ENCODE measurements at regions not wholly inside any gene's neighbourhood (a gene's known extent, or its start where the extent isn't known, plus 50 kb on each side); places are given as distances from the start of the nearest gene placed in this dataset.
"Not testable (repeated sequence)": the region's sequence is repeated elsewhere in the genome, so short reads cannot be mapped to it uniquely, and the experiment has no call there.

- H3K4me1 Mint-ChIP-seq (ENCODE audit: low read depth); H3K27ac Mint-ChIP-seq; intact Hi-C loops (cut with micrococcal nuclease); H3K4me3 Mint-ChIP-seq; H3K9me3 Mint-ChIP-seq; H3K36me3 Mint-ChIP-seq (ENCODE audit: low read depth); H3K27me3 Mint-ChIP-seq: not testable (repeated sequence)
These were observed 275.5 kb upstream of the FRG2C start for GRCh38 chr3:75388486-75389124.

DNA sequence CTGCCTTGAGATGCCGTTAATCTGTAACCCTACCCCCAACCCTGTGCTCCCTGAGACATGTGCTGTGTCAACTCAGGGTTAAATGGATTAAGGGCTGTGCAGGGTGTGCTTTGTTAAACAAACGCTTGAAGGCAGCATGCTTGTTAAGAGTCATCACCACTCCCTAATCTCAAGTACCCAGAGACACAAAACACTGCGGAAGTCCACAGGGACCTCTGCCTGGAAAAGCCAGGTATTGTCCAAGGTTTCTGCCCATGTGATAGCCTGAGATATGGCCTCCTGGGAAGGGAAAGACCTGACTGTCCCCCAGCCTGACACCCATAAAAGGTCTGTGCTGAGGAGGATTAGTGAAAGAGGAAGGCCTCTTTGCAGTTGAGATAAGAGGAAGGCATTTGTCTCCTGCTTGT is 270.8 kb upstream of the FRG2C start:
- H3K36me3 Mint-ChIP-seq (ENCODE audit: low read depth); H3K4me3 Mint-ChIP-seq; H3K27me3 Mint-ChIP-seq; H3K4me1 Mint-ChIP-seq (ENCODE audit: low read depth); H3K27ac Mint-ChIP-seq; H3K9me3 Mint-ChIP-seq; intact Hi-C loops (cut with micrococcal nuclease): not testable (repeated sequence)

DNA sequence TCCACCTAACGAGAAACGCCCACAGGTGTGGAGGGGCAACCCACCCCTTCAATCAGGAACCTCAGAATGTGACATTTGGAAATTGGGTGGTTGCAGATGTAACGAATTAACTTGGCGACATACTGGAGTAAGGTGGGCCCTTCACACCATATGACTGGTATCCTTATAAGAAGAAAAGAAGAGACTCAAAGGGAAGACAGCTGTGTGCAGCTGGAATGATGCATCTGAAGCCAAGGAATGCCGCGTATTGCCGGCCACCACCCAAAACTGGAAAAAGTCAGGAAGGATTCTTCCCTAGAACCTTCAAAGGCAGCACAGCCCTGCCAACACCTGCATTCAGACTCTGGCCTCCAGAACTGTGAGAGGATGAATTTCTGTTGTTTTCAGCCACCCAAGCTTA is 270.0 kb upstream of the FRG2C start:
- H3K4me3 Mint-ChIP-seq; H3K4me1 Mint-ChIP-seq (ENCODE audit: low read depth); H3K36me3 Mint-ChIP-seq (ENCODE audit: low read depth); H3K27me3 Mint-ChIP-seq; H3K9me3 Mint-ChIP-seq; intact Hi-C loops (cut with micrococcal nuclease); H3K27ac Mint-ChIP-seq: not testable (repeated sequence)

DNA sequence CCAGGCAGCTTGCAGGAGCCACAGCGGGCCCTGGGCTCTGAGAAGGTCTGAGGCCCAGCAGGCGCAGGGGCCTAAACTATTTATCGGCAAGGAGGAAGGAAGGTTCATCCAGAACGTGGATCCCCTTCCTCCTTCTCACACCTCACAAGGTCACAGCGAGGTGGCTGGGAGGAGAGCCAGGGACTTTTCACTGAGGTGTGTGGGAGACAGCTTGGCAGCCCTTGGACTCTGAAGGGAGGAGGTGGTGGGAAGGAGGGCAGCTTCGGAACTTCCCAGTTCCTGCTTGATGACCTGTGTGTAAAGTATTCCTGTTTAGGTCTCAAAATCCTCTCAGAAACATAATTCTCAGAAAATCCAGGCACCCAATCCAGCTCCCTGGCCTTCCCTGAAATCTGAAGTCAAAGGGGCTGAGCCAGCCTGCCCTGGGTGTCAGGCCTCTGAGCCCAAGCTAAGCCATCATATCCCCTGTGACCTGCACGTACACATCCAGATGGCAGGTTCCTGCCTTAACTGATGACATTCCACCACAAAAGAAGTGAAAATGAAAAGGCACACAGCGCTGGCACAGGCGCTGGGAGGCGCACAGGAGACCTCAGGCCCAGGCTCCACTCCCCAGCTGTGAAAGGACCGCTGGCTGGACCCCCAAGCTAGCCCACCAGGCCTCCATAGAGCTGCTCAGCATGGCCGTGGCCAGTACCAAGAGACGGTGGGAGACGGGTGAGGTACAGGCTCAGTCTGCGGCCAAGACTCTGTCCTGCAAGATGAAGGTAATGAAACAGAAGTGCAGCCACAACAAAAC is 269.4 kb upstream of the FRG2C start:
- H3K36me3 Mint-ChIP-seq (ENCODE audit: low read depth); H3K4me1 Mint-ChIP-seq (ENCODE audit: low read depth); H3K4me3 Mint-ChIP-seq; H3K27me3 Mint-ChIP-seq; H3K9me3 Mint-ChIP-seq; intact Hi-C loops (cut with micrococcal nuclease); H3K27ac Mint-ChIP-seq: not testable (repeated sequence)

DNA sequence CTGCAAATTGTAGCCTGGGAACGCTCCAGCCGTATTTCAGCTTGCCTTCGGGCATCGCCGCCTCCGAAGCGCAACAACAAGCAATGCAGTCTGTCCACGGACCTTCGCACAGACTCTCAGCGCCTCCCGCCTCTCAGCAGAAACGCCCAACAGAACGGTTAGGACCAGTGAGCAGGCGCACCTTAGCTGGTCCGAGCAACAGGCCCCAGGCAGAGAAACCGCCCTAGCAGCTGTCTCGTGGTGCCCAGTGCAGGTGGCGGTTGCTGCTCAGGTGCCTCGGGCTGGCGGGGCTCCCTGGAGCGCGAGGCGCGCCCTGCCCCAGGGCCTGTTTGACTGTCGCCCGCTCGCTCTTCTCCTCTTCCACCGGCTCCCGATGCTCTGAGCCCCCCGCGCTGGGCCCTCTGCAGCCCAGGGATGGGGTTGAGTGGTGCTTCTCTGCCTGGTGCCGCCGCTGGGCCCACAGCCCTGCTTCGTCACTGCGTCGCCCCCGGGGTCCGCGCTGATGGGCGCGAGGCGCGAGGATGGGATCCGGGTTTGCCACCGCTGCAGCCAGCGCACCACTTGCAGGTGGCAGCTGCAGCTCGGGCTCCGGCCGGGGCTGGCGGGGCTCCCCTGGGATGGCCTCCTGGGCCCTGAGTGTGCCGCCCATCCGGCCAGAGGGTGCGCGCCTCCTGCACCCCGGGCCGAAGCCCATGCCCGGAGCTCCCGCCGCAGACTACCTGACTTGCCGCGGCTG is 268.4 kb upstream of the FRG2C start:
- intact Hi-C loops (cut with micrococcal nuclease) = no loop called here
- H3K36me3 Mint-ChIP-seq (ENCODE audit: low read depth) = no peaks in the 10 kb centered on the region
- no peaks in the 10 kb centered on the region for H3K4me1 Mint-ChIP-seq (ENCODE audit: low read depth)
- H3K9me3 Mint-ChIP-seq = no peaks in the 10 kb centered on the region
- H3K27me3 Mint-ChIP-seq = peaks cover 3% of the 10 kb centered on the region
- H3K27ac Mint-ChIP-seq = no peak overlapping the region
- H3K4me3 Mint-ChIP-seq = no peak overlapping the region

DNA sequence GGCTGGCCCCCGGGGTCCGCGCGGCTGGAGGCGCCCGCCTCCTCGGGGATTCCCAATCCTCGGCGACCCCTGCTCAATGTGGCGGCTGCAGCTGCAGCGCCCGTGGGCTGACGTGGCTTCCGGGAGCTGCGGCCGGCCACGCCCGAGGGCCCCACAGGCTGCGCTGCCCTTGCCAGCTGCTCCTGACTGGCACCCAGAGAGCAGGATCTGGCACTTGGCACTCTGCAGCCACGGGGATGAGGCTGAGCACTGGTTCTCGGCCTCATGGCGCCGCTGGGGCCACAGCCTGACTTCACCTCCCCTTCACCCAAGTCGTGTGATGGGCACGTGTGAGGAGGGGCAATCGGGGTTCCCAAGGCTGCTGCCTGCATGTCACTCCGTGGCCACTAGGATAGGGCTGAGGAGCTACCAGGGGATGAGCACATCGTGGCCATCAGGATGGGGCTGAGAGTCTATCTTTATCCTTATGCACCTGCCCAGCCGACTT is 267.8 kb upstream of the FRG2C start:
- H3K4me1 Mint-ChIP-seq (ENCODE audit: low read depth) = no peaks in the 10 kb centered on the region
- no peaks in the 10 kb centered on the region for H3K9me3 Mint-ChIP-seq
- no peak overlapping the region for H3K27ac Mint-ChIP-seq
- H3K36me3 Mint-ChIP-seq (ENCODE audit: low read depth) = no peaks in the 10 kb centered on the region
- intact Hi-C loops (cut with micrococcal nuclease) = no loop called here
- H3K27me3 Mint-ChIP-seq = peaks cover 3% of the 10 kb centered on the region
- H3K4me3 Mint-ChIP-seq = no peak overlapping the region

- intact Hi-C loops (cut with micrococcal nuclease); H3K36me3 Mint-ChIP-seq (ENCODE audit: low read depth); H3K4me3 Mint-ChIP-seq; H3K9me3 Mint-ChIP-seq; H3K4me1 Mint-ChIP-seq (ENCODE audit: low read depth); H3K27ac Mint-ChIP-seq; H3K27me3 Mint-ChIP-seq: not testable (repeated sequence)
These were observed 266.6 kb upstream of the FRG2C start for GRCh38 chr3:75397486-75397885.

GRCh38 chr3:75422101-75422945 is 241.8 kb upstream of the FRG2C start:
- H3K27ac Mint-ChIP-seq; H3K27me3 Mint-ChIP-seq; H3K4me1 Mint-ChIP-seq (ENCODE audit: low read depth); H3K4me3 Mint-ChIP-seq; H3K9me3 Mint-ChIP-seq: not testable (repeated sequence)
- peaks cover 41% of the 10 kb centered on the region for H3K36me3 Mint-ChIP-seq (ENCODE audit: low read depth)
- intact Hi-C loops (cut with micrococcal nuclease) = loop anchor here (2.0 to 10.0 kb wide), 2 partner anchors 128 to 230 kb away; no protein-coding TSS in a partner anchor

- not testable (repeated sequence) for H3K9me3 Mint-ChIP-seq, H3K27ac Mint-ChIP-seq, H3K4me3 Mint-ChIP-seq, H3K27me3 Mint-ChIP-seq
- Mint-ChIP-seq H3K4me1 (ENCODE audit: low read depth) (peaks cover 13% of the 10 kb centered on the region), H3K36me3 (ENCODE audit: low read depth) (peaks cover 60% of the 10 kb centered on the region)
- intact Hi-C loops (cut with micrococcal nuclease) = loop anchor here (10.0 kb wide), 1 partner anchor 131 kb away; no protein-coding TSS in a partner anchor
These were observed 238.7 kb upstream of the FRG2C start for GRCh38 chr3:75425379-75425778.

DNA sequence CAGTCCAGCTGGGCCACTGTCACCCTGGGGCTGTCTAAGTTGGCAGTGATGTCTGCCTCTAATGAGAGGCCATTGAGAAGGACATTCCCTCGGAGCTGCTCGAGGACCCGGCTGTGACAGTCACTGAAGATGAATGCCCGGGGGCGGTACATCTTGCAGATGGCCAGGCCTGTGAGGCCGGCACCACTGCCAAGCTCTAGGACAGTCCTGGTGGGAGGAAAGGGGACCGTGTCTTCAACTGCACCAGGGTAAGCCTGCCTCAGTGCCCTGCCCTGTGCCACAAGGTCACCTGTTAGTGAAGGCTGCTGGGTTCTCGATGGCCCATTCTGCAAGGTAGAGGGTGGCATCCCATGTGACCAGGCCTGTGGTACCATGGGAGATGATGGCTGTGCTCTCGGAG is 236.6 kb upstream of the FRG2C start:
- intact Hi-C loops (cut with micrococcal nuclease) = loop anchor here (10.0 kb wide), 1 partner anchor 133 kb away; no protein-coding TSS in a partner anchor
- not testable (repeated sequence) for H3K9me3 Mint-ChIP-seq; H3K27me3 Mint-ChIP-seq; H3K4me3 Mint-ChIP-seq; H3K4me1 Mint-ChIP-seq (ENCODE audit: low read depth); H3K27ac Mint-ChIP-seq
- peaks cover 76% of the 10 kb centered on the region for H3K36me3 Mint-ChIP-seq (ENCODE audit: low read depth)

- not testable (repeated sequence) for H3K4me3 Mint-ChIP-seq, H3K9me3 Mint-ChIP-seq, H3K27ac Mint-ChIP-seq, H3K27me3 Mint-ChIP-seq
- peaks cover 72% of the 10 kb centered on the region for H3K36me3 Mint-ChIP-seq (ENCODE audit: low read depth)
- intact Hi-C loops (cut with micrococcal nuclease) = loop anchor here (10.0 kb wide), 1 partner anchor 133 kb away; no protein-coding TSS in a partner anchor
- H3K4me1 Mint-ChIP-seq (ENCODE audit: low read depth) = peaks cover 12% of the 10 kb centered on the region
These were observed 236.2 kb upstream of the FRG2C start for GRCh38 chr3:75427906-75428305.

DNA sequence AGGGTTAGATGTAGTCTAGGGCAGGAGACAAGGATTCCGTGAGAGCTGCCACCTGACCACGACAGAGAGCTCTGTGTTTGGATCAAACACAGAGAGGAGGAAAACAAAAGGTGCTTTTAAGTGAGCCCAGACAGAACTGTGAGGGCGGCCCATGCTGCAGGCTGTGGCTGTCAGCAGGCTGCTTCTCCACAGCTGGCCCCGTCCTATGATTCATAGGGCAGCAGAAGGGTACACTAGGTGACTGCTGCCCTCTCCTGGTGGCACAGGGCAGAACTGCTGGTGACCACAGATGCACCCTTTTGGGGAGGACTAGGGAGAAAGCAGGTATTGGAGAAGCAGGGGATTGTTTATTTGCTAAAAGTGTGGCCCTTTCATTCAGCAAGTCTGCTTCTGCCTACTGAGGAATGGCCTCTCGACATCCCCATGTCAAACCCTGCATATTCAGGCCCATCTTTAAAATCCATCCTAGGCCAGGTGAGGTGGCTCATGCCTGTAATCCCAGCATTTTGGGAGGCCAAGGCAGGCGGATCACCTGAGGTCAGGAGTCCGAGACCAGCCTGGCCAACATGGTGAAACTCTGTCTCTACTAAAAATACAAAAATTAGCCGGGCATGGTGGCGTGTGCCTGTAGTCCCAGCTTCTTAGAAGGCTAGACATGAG is 234.4 kb upstream of the FRG2C start:
- H3K4me3 Mint-ChIP-seq, H3K27me3 Mint-ChIP-seq, H3K9me3 Mint-ChIP-seq: not testable (repeated sequence)
- Mint-ChIP-seq H3K36me3 (ENCODE audit: low read depth) (peaks cover 58% of the 10 kb centered on the region), H3K27ac (peak overlapping the region; percentile 55), H3K4me1 (ENCODE audit: low read depth) (peaks cover 28% of the 10 kb centered on the region)
- intact Hi-C loops (cut with micrococcal nuclease) = loop anchor here (10.0 kb wide), 2 partner anchors 135 to 355 kb away; partner anchors contain the start of gene ZNF717

DNA sequence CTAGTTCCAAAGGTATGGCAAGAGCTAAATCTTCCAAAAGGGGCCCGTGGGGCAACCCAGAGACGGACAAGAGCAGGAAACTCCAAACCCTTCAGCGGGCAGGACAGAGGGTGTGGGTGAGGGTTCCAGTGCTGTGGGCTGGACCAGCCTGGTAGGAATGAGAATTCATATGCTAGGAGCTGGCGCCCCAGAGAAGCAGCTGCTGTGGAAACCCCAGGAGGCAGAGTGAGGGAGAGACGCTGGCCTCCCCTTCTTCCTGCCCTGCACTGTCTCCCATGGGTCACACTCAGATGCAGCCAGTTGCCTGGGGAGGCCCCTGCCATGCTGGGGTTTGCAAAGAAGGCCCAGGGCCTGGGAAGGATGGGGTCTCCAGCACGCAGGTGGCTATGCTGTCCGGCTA is 233.7 kb upstream of the FRG2C start:
- Mint-ChIP-seq H3K4me1 (ENCODE audit: low read depth) (peaks cover 28% of the 10 kb centered on the region), H3K36me3 (ENCODE audit: low read depth) (peaks cover 62% of the 10 kb centered on the region)
- not testable (repeated sequence) for H3K9me3 Mint-ChIP-seq, H3K27ac Mint-ChIP-seq, H3K27me3 Mint-ChIP-seq, H3K4me3 Mint-ChIP-seq
- intact Hi-C loops (cut with micrococcal nuclease) = loop anchor here (10.0 kb wide), 1 partner anchor 354 kb away; the partner anchor contains the start of gene ZNF717

Measured in dendritic cell treated with granulocyte-macrophage colony-stimulating factor and Interleukin-4, amounts not matched to agents 40 ng/mL and 50 ng/mL, for 4 days (primary cell).